A673 (cell line): ENCODE measurements at regions not wholly inside any gene's neighbourhood (a gene's known extent, or its start where the extent isn't known, plus 50 kb on each side); places are given as distances from the start of the nearest gene placed in this dataset.
"Not testable (repeated sequence)": the region's sequence is repeated elsewhere in the genome, so short reads cannot be mapped to it uniquely, and the experiment has no call there.

Source experiments
- BruUV-seq: library from RNA; stranded (reverse); fragments of 400-500 nt; replicated peaks from 2 replicates; lab custom pipeline; 2021; lab: Mats Ljungman, UMichigan
- CTCF ChIA-PET: fragments of 300-600 bp; sonication (Branson Sonifier 250); formaldehyde crosslinking; loops from one replicate; lab custom pipeline; 2022; ENCODE audit warnings: antibody characterized with exemption; lab: Charles Lee
- POLR2A ChIA-PET: fragments of 300-600 bp; sonication (Branson Sonifier 250); formaldehyde crosslinking; loops from one replicate; lab custom pipeline; 2022; ENCODE audit warnings: antibody characterized with exemption; ENCODE audit not compliant: low non-redundant PET; lab: Charles Lee
- DNase-seq: peaks from one replicate; pipeline ENCODE4 v3.0.0-alpha.2; 2015; ENCODE audit warnings: low spot score
- H3K27ac ChIP-seq: fragments of 200-600 bp; sonication (generic); 2 replicates; pipeline ENCODE4 v1.5.1; 2016; ENCODE audit warnings: mixed run types, low read depth, mild to moderate bottlenecking, mixed read lengths, antibody characterized with exemption, low read length; ENCODE audit not compliant: poor library complexity, severe bottlenecking
- H3K27me3 ChIP-seq: fragments of 200-600 bp; sonication (generic); replicated peaks from 2 replicates; pipeline ENCODE4 v1.6.1; 2017; ENCODE audit warnings: mixed run types, low read depth, mild to moderate bottlenecking, mixed read lengths, antibody characterized with exemption, low read length; ENCODE audit not compliant: insufficient read depth, poor library complexity
- H3K36me3 ChIP-seq: fragments of 200-600 bp; sonication (generic); 2 replicates; pipeline ENCODE4 v1.6.1; 2016; ENCODE audit warnings: mixed run types, mild to moderate bottlenecking, mixed read lengths, antibody characterized with exemption, low read length; ENCODE audit not compliant: insufficient read depth, poor library complexity, severe bottlenecking
- H3K4me1 ChIP-seq: fragments of 200-600 bp; sonication (generic); 2 replicates; pipeline ENCODE4 v1.6.1; 2017; ENCODE audit warnings: mixed run types, mild to moderate bottlenecking, mixed read lengths, antibody characterized with exemption, low read length; ENCODE audit not compliant: insufficient read depth, poor library complexity, severe bottlenecking
- H3K4me3 ChIP-seq: fragments of 200-600 bp; sonication (generic); 2 replicates; pipeline ENCODE4 v1.5.1; 2016; ENCODE audit warnings: low read depth, mixed run types, mild to moderate bottlenecking, mixed read lengths, low read length; ENCODE audit not compliant: poor library complexity, severe bottlenecking
- H3K9me3 ChIP-seq: fragments of 200-600 bp; sonication (generic); 2 replicates; pipeline ENCODE4 v1.6.1; 2016; ENCODE audit warnings: mixed run types, low read depth, mild to moderate bottlenecking, mixed read lengths, antibody characterized with exemption, low read length; ENCODE audit not compliant: poor library complexity, severe bottlenecking
- EZH2 ChIP-seq: fragments of 200-600 bp; sonication (generic); IDR thresholded peaks from 2 replicates; pipeline ENCODE4 v1.6.1; 2017; ENCODE audit warnings: borderline replicate concordance, low read depth, mild to moderate bottlenecking, mixed read lengths, antibody characterized with exemption, low read length; ENCODE audit not compliant: poor library complexity, severe bottlenecking
- intact Hi-C: fragments of 100-400 bp; cut with micrococcal nuclease; formaldehyde crosslinking; loops from one replicate; pipeline ENCODE4 v1.10.0; 2022; ENCODE audit not compliant: unreplicated experiment
- TF ChIP-seq, protein P1 (sequence below): fragments of 300-800, 200-600 bp; sonication (generic); conservative IDR thresholded peaks from 2 replicates; pipeline ENCODE4 v1.5.1; 2017; ENCODE audit warnings: low read depth, mild to moderate bottlenecking, antibody characterized with exemption, low read length, moderate library complexity, mixed read lengths

DNA sequence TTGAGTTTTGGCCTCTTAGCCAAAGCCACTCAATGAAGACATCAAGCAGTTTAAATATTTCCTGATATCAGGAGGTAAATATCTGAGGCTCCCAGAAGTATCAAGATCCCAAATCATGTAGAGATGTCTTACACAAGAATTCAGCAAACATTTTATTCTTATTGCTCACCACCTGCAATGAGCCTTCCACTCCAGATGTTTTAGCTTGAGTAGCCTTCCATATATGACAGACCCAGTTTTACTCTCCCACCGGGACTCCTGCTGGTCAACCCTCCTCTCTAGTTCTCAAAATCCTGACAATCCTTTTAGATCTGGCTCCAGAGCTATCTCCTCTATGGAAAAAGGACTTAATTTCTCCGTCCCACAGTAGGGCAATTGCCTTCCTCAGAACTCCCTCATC is 404.4 kb downstream of the KCNA4 start:
- Histone ChIP-seq H3K27ac (no peak overlapping the region), H3K9me3 (peaks cover 2% of the 10 kb centered on the region), H3K36me3 (no peaks in the 10 kb centered on the region), H3K4me1 (no peaks in the 10 kb centered on the region), H3K27me3 (no peaks in the 10 kb centered on the region), H3K4me3 (no peak overlapping the region)
- BruUV-seq: no TSS peak
- DNase-seq: no peak
- ChIA-PET POLR2A (no interaction called here), CTCF (no interaction called here)
- intact Hi-C loops: no loop called here
- no peak for TF ChIP-seq EZH2
- TF ChIP-seq, protein P1, sequence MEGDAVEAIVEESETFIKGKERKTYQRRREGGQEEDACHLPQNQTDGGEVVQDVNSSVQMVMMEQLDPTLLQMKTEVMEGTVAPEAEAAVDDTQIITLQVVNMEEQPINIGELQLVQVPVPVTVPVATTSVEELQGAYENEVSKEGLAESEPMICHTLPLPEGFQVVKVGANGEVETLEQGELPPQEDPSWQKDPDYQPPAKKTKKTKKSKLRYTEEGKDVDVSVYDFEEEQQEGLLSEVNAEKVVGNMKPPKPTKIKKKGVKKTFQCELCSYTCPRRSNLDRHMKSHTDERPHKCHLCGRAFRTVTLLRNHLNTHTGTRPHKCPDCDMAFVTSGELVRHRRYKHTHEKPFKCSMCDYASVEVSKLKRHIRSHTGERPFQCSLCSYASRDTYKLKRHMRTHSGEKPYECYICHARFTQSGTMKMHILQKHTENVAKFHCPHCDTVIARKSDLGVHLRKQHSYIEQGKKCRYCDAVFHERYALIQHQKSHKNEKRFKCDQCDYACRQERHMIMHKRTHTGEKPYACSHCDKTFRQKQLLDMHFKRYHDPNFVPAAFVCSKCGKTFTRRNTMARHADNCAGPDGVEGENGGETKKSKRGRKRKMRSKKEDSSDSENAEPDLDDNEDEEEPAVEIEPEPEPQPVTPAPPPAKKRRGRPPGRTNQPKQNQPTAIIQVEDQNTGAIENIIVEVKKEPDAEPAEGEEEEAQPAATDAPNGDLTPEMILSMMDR: no peak

DNA sequence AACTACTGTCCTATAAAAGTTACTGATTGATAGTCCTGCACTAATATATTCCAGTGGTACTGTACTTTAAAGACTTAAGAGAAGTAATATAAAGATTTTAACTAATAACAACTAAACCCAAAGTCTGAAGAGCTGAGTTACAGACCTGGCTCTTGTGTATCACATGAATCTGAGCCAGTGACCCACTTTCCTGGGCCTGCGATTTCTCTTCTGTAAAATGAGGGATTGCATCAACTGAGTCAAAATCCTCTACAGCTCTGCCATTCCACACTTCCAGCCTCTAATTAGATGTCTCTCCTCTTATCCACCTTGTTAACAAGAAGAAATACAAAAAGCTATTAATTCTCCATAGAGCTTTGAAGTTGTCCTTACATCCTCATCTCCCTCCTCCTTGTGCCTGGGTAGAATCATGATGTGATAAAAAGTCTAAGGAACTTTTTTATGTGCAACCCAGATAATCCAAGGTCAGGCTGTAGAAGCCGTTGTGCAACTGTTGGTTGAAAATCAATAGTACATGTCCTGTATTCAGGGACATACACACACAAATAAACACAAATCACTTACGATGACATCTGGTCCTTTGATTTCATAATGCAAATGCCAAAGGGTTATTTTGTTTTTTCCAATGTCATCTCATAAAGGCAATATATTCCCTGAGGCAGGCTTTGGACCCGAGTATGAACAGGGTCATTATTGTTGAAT is 410.3 kb downstream of the KCNA4 start:
- H3K36me3 ChIP-seq: no peaks in the 10 kb centered on the region
- no peak overlapping the region for H3K27ac ChIP-seq
- BruUV-seq: no TSS peak
- ChIA-PET CTCF (no interaction called here), POLR2A (no interaction called here)
- DNase-seq: no peak
- no peaks in the 10 kb centered on the region for H3K4me1 ChIP-seq
- no peak for TF ChIP-seq EZH2
- TF ChIP-seq, protein P1: no peak
- peaks cover 4% of the 10 kb centered on the region for H3K9me3 ChIP-seq
- no peak overlapping the region for H3K4me3 ChIP-seq
- intact Hi-C loops: no loop called here
- H3K27me3 ChIP-seq: no peaks in the 10 kb centered on the region

- BruUV-seq, H3K4me1 ChIP-seq, POLR2A ChIA-PET, DNase-seq, H3K27me3 ChIP-seq, CTCF ChIA-PET, intact Hi-C loops, H3K27ac ChIP-seq, H3K36me3 ChIP-seq, H3K4me3 ChIP-seq: not testable (repeated sequence)
- H3K9me3 ChIP-seq: peaks cover 11% of the 10 kb centered on the region
Measured at GRCh38 chr11:29600151-29600575, 416.7 kb downstream of the KCNA4 start.

- Histone ChIP-seq H3K27ac (no peak overlapping the region), H3K27me3 (no peaks in the 10 kb centered on the region), H3K9me3 (no peaks in the 10 kb centered on the region), H3K4me3 (no peak overlapping the region), H3K36me3 (no peaks in the 10 kb centered on the region), H3K4me1 (no peaks in the 10 kb centered on the region)
- DNase-seq: no peak
- BruUV-seq: no TSS peak
- CTCF ChIA-PET: no interaction called here
- POLR2A ChIA-PET: no interaction called here
- intact Hi-C loops: no loop called here
- TF ChIP-seq EZH2: no peak
- TF ChIP-seq, protein P1: no peak
Measured at GRCh38 chr11:29584342-29584741, 432.5 kb downstream of the KCNA4 start.
